Caki2 (cell line): ENCODE measurements at regions not wholly inside any gene's neighbourhood (a gene's known extent, or its start where the extent isn't known, plus 50 kb on each side); places are given as distances from the start of the nearest gene placed in this dataset.
"Not testable (repeated sequence)": the region's sequence is repeated elsewhere in the genome, so short reads cannot be mapped to it uniquely, and the experiment has no call there.

Experiments
- DNase-seq: peaks from one replicate; pipeline ENCODE4 v3.0.0-alpha.2; 2015; ENCODE audit warnings: low read depth
- in situ Hi-C: cut with HindIII; loops from 2 replicates; pipeline ENCODE4 v1.10.0; 2016; ENCODE audit warnings: low sequenced_read_pairs, low pct_unique_long_range_greater_than_20kb, mixed read lengths

DNA sequence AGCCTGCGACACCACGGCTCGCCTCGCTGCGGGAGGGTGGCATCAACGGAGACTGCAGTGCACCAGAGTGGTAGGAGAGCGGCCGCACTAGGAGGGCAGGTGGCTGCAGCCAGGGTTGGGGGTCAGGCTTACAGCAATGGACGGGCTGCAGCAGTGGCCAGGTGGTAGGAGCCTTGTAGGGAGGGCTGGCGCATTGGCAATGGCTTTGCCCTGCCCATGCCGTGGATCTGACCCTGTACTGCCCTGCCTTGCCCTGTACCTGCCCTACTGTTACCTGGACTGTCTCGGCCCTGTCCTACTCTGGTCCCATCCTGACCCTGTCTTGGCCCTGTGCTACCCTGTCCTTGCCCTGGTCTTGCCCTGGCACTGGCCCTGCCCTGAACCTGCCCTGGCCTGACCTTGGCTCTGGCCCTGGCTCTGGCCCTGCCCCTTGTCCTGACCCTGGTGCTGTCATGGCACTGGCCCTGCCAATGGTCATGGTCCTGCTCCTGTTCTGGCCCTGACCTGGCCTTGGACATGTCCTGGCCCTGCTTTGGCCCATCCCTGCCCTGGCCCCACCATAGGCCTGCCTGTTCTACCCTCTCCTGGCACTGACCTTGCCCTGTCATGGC lies 240.0 kb downstream of the GOLGA6L6 start:
- in situ Hi-C loops, DNase-seq: not testable (repeated sequence)

DNA sequence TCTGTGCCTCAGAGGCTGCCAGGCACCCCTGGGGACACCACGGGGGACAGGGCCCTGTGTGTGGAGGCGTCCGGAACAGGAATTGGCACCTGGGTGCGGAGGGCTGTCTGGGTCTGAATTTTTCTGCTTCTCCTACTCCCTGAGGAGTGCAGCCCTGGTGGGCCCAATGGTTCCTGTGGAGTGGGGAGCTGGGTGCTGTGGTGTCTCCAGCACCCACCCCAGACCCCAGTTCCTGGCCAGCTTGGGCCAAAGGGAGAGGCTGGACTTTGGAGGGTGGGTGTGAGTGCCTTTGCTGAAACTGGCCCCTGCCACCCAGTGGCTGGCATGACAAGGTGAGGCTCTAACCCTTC lies 240.6 kb downstream of the GOLGA6L6 start:
- in situ Hi-C loops, DNase-seq: not testable (repeated sequence)

DNA sequence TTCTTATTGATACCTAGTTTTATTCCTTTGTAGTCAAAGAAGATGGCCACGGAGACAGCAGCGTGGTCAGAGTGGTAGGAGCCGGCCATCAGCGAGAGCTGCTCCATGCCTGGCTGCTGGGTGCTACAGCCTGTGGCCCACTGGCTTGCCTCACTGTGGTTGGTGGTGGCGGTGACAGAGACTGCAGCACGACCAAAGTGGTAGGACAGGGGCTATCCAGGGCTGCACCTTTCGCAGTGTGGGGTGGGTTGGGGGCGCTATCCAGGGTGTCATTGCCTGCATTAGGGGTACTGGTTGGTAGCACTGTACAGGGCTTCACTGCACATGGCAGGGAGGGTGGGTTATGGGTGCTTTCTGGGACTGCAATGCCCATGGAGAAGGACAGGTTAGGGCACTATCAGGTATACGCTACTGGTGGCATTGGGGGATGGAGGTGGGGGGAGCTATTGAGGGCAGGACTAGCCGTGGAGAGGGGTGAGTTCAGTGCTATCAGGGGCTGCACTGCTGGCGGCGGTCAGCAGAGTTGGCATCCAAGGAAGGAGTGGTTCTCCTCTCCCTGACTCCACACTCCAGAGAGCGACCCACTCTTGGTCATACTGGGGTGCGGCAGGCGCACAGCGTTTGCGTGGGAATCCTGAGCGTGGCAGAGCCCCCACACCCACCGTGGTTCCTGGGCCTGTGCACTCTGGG lies 241.1 kb downstream of the GOLGA6L6 start:
- DNase-seq, in situ Hi-C loops: not testable (repeated sequence)

DNA sequence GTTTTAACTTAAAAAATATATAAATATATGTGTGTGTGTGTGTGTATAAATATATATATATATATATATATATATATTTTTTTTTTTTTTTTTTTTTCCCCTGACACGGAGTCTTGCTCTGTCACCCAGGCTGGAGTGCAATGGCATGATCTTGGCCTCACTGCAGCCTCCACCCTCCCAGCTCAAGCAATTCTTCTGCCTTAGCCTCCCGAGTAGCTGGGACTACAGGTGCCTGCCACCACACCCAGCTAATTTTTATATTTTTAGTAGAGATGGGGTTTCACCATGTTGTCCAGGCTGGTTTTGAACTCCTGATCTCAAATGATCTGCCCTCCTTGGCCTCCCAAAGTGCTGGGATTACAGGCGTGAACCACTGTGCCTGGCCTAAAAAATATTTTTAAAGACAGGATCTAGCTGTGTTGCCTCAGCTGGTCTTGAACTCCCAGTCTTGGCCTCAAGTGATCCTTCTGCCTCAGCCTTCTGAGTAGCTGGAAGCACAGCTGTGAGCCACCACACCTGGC lies 243.9 kb downstream of the GOLGA6L6 start:
- DNase-seq, in situ Hi-C loops: not testable (repeated sequence)

DNA sequence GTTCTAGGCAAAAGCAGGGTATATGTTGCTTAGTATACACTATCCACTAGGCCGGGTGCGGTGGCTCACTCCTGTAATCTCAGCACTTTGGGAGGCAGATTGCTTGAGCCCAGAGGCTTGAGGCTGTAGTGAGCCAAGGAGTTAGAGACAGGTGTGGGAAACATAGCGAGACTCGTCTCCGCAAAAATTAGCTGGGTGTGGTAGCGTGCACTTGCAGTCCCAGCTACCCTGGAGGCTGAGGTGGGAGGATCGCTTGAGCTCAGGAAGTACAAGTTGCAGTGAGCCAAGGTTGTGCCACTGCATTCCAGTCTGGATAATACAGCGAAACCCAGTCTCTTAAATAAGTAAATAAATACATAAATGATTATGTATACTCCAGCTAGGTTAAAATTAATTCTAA lies 245.3 kb downstream of the GOLGA6L6 start:
- in situ Hi-C loops, DNase-seq: not testable (repeated sequence)

DNA sequence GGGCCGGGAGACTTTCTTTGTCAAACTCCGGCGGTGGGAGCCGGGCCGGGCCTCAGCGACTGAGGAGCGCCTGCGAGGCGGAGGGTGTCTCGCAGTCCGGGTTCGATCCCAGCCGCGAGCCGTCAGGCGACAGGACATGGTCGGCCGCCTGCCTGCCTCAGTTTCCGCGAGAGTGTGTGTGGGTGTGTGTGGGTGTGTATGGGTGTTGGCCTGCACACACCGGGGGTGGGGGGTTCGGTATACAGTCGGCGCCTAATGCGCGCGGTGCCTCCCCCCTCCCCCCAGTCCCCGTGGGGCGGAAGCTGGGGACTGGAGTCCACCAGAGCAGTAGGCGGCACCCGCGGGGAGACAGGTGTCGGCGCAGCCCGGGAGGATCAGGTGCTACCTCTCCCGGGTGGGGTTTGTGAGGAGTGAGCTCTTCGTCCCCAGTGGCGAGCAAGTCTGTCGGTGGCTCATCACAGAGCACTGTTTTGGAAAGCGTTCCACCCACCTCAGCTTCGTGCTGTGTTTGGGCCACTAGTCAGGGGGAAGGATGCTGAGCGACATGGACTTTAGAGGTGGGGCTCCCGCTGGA lies 246.3 kb downstream of the GOLGA6L6 start:
- in situ Hi-C loops, result no loop called here

DNA sequence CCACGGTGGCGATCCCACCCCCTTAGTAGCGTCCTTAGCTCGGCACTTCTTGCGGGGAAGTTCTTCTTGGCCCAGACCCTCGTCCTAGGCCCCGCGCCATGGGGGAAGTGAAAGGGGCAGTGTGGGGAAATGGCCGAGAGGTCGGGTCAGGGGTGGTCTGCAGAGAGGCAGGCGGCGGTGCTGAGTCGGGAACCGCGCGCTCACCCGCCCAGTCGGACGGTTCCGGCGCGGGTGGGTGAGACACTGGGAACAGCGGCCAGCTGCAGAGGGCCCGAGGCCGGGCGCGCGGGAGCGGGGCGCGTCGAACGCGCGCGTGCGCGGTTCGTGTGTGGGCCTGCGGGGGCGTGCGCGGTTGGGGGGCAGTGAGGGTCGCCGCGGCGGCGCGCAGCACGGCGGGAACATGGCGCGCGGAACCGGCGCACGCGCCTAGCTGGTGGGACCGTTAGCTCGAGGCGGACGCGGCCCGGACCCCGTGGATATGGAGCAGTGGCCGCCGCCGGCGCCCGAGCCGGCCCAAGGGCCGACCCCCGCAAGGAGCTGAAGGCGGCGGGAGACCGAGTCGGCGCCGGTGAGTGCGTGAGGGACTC lies 246.9 kb downstream of the GOLGA6L6 start:
- DNase-seq, result no peak
- in situ Hi-C loops, result no loop called here

More for the DNA sequence above, 246.3 kb downstream of the GOLGA6L6 start:
- DNase-seq, result no peak

DNA sequence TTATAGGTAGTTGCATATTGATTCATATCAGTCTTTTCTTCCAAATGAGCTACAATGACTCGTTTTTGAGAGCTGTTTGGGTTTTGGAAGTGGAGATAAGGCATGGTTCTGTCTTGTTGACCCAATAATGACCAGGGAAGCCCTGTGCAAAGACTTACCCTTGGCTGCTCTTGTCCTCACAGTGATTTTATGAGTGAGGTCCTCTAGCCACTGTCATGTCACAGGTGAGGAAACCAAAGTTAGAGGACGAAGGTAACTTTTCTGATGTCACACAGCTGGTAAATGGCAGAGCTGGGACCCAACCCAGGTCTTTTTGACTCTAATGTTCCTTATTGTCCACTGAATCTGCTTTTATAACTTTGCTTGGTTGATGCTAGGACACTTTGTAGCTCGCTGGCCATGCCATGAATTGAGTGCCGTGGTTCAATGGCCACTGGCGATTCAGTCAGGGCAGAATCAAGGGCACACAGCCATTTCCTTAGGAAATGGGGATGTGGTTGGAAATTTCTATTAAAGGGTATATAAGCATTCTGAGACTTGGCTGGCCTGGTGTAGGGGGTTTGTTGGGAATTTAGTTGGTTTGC lies 249.1 kb downstream of the GOLGA6L6 start:
- DNase-seq, in situ Hi-C loops: not testable (repeated sequence)

DNA sequence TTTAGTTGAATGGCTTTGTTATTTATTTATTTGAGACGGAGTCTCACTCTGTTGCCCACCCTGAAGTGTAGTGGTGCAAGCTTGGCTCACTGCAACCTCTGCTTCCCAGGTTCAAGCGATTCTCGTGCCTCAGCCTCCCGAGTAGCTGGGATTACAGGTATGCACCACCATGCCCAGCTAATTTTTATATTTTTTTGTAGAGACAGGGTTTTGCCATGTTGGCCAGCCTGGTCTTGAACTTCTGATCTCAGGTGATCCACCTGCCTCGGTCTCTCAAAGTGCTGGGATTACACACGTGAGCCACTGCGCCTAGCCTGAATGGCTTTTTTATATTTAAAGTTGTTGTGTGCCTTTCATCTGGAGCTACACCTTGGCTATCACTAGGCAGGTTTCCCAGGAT lies 250.0 kb downstream of the GOLGA6L6 start:
- DNase-seq, in situ Hi-C loops: not testable (repeated sequence)

DNA sequence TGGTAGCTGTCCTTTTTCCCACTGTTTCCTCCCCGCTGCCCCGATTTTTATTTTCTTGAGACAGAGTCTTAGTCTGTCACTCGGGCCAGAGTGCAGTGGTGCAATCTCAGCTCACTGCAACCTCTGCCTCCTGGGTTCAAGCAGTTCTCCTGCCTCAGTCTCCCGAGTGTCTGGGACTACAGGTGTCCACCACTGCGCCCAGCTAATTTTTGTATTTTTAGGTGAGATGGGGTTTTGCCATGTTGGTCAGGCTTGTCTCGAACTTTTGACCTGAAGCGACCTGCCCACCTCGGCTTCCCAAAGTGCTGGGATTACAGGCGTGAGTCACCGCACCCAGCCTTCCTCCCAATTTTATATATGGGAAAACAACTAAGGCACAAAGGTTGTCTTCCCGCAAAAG lies 251.0 kb downstream of the GOLGA6L6 start:
- in situ Hi-C loops, DNase-seq: not testable (repeated sequence)

DNA sequence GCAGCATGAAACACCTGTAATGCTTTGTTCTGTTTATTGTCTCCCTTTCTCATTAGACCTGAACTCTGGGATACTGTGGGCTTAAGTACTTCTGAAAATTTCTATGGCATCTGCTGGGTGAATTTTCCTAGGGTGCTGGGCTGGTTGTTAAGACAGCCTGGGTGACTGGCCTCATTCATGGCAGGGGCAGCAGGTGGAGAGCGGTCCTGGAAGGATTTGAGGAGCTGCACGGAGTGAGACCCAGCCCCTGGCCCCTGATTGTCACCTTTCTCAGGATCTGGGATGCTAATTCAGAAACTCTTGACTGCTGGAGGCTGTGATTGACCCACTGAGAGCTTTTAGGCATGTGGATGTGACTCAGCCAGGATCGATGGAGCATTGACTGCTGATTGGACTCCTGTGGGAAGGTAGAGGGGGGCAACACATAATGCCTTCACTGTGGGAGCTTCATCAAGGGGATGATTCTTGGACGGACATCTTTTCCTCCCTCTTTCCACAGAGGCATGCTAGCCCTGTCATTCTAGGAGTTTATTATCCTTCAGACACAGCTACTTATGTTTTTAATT lies 252.0 kb downstream of the GOLGA6L6 start:
- in situ Hi-C loops, DNase-seq: not testable (repeated sequence)

DNA sequence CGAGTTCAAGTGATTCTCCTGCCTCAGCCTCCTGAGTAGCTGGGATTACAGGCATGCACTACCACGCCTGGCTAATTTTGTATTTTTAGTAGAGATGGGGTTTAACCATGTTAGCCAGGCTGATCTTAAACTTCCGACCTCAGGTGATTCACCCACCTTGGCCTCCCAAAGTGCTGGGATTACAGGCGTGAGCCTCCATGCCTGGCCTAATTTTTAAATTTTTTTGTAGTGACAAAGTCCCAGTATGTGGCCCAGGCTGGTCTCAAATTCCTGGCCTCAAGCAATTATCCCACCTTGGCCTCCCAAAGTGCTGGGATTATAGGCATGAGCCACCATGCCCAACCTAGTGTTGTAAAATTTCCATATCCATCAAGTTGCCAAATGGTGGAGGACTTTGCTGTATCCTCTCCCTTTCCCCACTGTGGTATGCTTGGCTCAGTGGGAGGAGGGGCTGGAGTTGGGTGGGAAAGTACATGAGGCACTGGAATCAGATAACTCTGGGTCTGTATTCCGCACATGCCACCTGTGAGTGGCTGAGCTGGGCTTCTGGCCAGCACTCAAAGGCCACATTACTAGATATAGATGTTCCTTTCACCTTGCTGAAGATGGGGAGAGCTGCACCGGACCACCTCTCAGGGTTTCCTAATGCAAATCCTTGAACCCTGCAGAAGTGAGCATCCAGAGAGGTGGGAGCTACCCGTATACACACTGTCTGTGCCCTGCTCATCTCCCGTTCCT lies 252.6 kb downstream of the GOLGA6L6 start:
- DNase-seq, in situ Hi-C loops: not testable (repeated sequence)

DNA sequence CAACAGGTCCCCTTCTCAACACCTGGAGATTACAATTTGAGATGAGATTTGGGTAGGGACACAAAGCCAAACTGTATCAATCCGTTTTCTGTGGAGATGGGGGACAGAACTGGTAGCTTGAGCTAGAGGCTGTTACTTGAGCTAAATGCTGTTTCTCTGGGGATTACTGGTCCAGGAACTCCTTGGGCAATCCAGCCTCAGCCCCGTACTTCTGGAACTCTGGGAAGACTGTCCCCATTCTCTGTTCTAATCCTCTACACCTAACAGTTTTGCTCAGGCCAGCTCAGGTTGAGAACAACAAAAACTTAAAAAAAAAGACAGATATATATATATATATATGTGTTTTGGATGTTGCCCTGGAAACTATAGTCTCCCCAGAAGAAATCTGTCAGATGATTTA lies 255.0 kb downstream of the GOLGA6L6 start:
- in situ Hi-C loops, DNase-seq: not testable (repeated sequence)

DNA sequence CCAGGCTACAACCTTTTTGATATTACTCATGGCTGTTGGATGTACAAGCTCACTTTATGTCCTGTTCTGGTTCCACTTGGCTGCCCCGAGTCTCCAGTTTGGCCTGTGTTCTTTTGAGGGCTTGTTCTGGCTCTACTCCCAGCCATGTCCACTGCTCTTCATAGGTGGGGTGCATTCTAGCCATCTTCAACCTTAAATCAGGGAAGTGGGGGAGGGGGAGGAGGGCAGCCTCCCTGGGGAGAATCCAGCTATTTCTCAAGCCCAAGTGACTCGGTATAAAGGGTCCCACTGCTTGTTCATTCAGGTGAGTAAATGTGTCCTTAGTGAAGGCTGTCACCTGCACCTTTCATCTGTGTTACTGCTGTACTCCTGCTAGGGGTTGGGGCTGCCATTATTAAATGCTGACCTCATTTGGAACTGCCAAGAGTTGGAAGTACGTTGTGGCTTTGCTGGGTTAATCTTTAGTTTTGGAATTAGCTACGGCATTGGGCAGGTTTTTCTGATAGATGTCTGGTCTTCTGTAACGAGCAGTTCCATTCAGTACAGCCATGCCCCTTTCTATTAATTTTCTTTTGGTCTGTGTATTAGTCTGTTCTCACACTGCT lies 255.8 kb downstream of the GOLGA6L6 start:
- in situ Hi-C loops, result not testable (repeated sequence)
- peak; percentile 25 for DNase-seq

DNA sequence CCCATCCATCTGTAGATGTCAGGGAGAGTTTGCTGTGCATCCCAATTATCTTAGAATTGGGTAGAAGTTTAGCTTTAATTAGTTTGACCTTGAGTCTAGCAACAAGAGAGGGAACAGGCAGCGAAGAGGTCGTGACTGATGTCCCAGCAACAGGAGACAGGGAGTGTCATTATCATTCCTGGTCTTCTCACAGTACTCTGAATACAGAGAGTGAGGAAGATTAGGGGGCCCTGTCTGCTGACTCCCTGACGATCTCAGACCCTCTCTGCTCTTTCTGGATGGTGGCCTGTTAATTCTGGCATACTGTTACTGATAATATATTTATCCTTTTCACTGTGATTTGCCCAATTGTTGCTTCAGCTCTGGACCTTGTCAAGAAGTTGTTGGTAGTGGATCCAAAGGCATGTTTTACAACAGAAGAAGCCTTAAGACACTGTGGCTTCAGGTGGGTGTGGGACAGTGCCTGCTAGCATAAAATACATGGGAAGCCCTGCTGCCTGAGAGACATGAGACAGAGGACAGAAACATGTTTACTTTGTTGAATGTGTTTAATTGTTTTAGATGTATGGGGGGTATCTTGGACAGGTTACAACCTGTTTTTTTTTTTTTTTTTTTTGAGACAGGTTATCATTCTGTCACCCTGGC lies 256.6 kb downstream of the GOLGA6L6 start:
- in situ Hi-C loops, result not testable (repeated sequence)

DNA sequence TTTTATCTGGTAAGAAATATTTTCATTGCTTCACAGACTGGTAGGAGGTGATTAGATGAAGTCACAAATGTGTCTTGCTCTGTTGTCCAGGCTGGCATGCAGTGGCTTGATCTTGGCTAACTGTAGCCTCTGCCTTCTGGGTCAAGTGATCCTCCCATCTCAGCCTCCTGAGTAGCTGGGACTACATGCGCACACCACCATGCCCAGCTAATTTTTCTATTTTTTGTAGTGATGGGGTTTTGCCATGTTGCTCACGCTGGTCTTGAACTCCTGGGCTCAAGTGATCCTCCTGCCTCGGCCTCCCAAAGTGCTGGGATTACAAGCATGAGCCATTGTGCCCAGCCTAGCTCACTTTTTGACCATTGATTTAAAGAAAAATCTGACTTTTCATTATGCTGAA lies 257.9 kb downstream of the GOLGA6L6 start:
- in situ Hi-C loops, DNase-seq: not testable (repeated sequence)

More for the DNA sequence above, 256.6 kb downstream of the GOLGA6L6 start:
- DNase-seq, result not testable (repeated sequence)

DNA sequence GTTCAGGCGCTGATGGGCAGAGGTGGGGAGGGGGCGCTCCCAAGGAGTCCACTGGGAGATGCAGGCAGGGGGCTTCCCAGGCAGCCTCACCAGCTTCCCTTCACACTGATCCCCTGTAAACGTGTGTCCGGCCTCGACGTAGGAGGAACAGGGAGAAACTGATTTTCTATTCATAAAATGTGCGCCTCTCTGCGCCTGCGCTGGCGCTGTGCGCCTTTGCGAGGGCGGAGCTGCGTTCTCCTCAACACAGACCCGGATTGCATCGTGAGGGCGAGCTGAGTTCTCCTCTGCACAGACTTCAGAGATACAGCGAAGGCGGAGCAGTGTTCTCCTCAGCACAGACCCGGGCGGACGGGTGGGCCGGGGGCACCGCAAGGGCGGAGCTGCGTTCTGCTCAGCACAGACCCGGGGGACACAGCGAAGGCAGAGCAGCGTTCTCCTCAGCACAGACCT lies 259.1 kb downstream of the GOLGA6L6 start:
- DNase-seq, in situ Hi-C loops: not testable (repeated sequence)
